ENCODE measurements at regions not wholly inside any gene's neighbourhood (a gene's known extent, or its start where the extent isn't known, plus 50 kb on each side); places are given as distances from the start of the nearest gene placed in this dataset.

DNA sequence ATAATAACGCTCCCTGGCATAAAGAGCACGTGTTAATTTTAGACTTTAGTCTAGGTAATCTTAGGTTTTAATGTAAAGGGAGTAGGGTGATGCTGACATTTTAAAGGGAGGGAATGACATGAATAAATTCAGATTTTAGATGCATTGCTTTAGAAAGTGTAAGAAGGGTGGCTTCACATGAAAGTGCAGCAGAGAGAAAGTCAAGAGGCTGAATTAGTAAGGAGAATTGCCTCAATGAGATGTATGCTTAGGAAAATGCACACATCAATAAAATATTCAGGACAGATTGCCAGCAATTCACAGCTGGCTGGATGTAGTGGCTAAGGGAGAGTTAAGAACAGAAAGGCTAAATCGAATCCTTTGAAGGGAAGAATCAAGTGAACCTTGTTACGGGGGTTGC, 165.5 kb upstream of the CDH19 start:
- no peaks in the 10 kb centered on the region for H3K4me1 ChIP-seq (ENCODE audit: control insufficient read depth, insufficient read depth, low read length)
- H3K27ac ChIP-seq (ENCODE audit: low read length) = no peak overlapping the region
- Mint-ChIP-seq H3K36me3 (no peaks in the 10 kb centered on the region), H3K27me3 (ENCODE audit: low read depth in 2 of 2) (no peaks in the 10 kb centered on the region), H3K9me3 (peaks cover 6 to 11% of the 10 kb centered on the region in 2 donors), H3K4me1 (no peaks in the 10 kb centered on the region), H3K27ac (no peak overlapping the region), H3K4me3 (no peak overlapping the region)
- no peak overlapping the region for H3K4me3 ChIP-seq (ENCODE audit: low read length)
- 91% methylated on average over 2 of the region's 4 CpGs for WGBS (ENCODE audit: insufficient coverage)
- ATAC-seq (no peak), DNase-seq (no peak)
- H3K36me3 ChIP-seq (ENCODE audit: control insufficient read depth, insufficient read depth, low read length) = no peaks in the 10 kb centered on the region
- H3K27me3 ChIP-seq (ENCODE audit: control insufficient read depth, insufficient read depth, low read length) = no peaks in the 10 kb centered on the region
- no peak for TF ChIP-seq CTCF (IDR thresholded peaks at IDR 0.05)
- intact Hi-C loops (cut with micrococcal nuclease) = no loop called here
- H3K9me3 ChIP-seq (ENCODE audit: control insufficient read depth, insufficient read depth, low read length) = no peaks in the 10 kb centered on the region

DNA sequence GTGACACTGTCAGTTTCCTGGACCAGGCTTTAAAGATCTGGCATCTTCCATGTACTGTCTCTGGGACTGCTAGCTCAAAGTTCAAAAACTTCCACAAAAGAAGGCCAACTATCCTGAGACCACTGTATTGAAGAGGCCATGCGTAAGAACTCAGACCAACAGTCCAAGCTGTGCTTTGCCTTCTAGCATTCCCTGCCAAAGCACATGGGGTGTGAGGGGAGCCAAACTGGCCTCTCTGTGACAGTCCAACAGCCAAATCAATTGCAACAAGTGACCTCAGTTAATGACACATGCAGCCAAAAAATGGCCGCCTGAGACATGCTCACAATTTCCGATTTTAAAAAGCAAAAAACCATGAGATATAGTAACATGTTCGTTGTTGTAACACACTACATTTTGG, 160.3 kb upstream of the CDH19 start:
- no peak overlapping the region for H3K27ac Mint-ChIP-seq
- H3K4me3 Mint-ChIP-seq = no peak overlapping the region
- WGBS (ENCODE audit: insufficient coverage) = 84% methylated on average over 4 of the region's 4 CpGs
- ATAC-seq (no peak), DNase-seq (no peak)
- no peaks in the 10 kb centered on the region for H3K4me1 ChIP-seq (ENCODE audit: control insufficient read depth, insufficient read depth, low read length)
- no peaks in the 10 kb centered on the region for H3K9me3 ChIP-seq (ENCODE audit: control insufficient read depth, insufficient read depth, low read length)
- H3K9me3 Mint-ChIP-seq = peaks cover 1 to 3% of the 10 kb centered on the region in 2 donors
- no peaks in the 10 kb centered on the region for H3K27me3 Mint-ChIP-seq (ENCODE audit: low read depth in 2 of 2)
- H3K4me1 Mint-ChIP-seq = no peaks in the 10 kb centered on the region
- H3K27me3 ChIP-seq (ENCODE audit: control insufficient read depth, insufficient read depth, low read length) = no peaks in the 10 kb centered on the region
- no peaks in the 10 kb centered on the region for H3K36me3 ChIP-seq (ENCODE audit: control insufficient read depth, insufficient read depth, low read length)
- intact Hi-C loops (cut with micrococcal nuclease) = no loop called here
- no peaks in the 10 kb centered on the region for H3K36me3 Mint-ChIP-seq
- no peak overlapping the region for H3K27ac ChIP-seq (ENCODE audit: low read length)
- TF ChIP-seq CTCF (IDR thresholded peaks at IDR 0.05) = no peak
- H3K4me3 ChIP-seq (ENCODE audit: low read length) = no peak overlapping the region

- 96% methylated on average over 4 of the region's 4 CpGs for WGBS (ENCODE audit: insufficient coverage)
- ATAC-seq (no peak), DNase-seq (no peak)
- intact Hi-C loops (cut with micrococcal nuclease) = no loop called here
- Mint-ChIP-seq H3K4me1 (no peaks in the 10 kb centered on the region), H3K4me3 (no peak overlapping the region), H3K27ac (no peak overlapping the region), H3K27me3 (ENCODE audit: low read depth in 2 of 2) (no peaks in the 10 kb centered on the region), H3K9me3 (peaks cover 6 to 10% of the 10 kb centered on the region in 2 donors), H3K36me3 (no peaks in the 10 kb centered on the region)
- Histone ChIP-seq H3K4me3 (ENCODE audit: low read length) (no peak overlapping the region), H3K27me3 (ENCODE audit: control insufficient read depth, insufficient read depth, low read length) (no peaks in the 10 kb centered on the region), H3K9me3 (ENCODE audit: control insufficient read depth, insufficient read depth, low read length) (no peaks in the 10 kb centered on the region), H3K27ac (ENCODE audit: low read length) (no peak overlapping the region), H3K36me3 (ENCODE audit: control insufficient read depth, insufficient read depth, low read length) (no peaks in the 10 kb centered on the region), H3K4me1 (ENCODE audit: control insufficient read depth, insufficient read depth, low read length) (no peaks in the 10 kb centered on the region)
- TF ChIP-seq CTCF (IDR thresholded peaks at IDR 0.05) = no peak
Observed at GRCh38 chr18:66761166-66761565, 157.3 kb upstream of the CDH19 start.

- H3K4me1 Mint-ChIP-seq = no peaks in the 10 kb centered on the region
- H3K9me3 Mint-ChIP-seq = peaks cover 6 to 10% of the 10 kb centered on the region in 2 donors
- ATAC-seq (no peak), DNase-seq (no peak)
- H3K27ac Mint-ChIP-seq = no peak overlapping the region
- H3K27me3 Mint-ChIP-seq (ENCODE audit: low read depth in 2 of 2) = no peaks in the 10 kb centered on the region
- Histone ChIP-seq H3K4me3 (ENCODE audit: low read length) (no peak overlapping the region), H3K4me1 (ENCODE audit: control insufficient read depth, insufficient read depth, low read length) (no peaks in the 10 kb centered on the region), H3K27me3 (ENCODE audit: control insufficient read depth, insufficient read depth, low read length) (no peaks in the 10 kb centered on the region), H3K36me3 (ENCODE audit: control insufficient read depth, insufficient read depth, low read length) (no peaks in the 10 kb centered on the region), H3K27ac (ENCODE audit: low read length) (no peak overlapping the region), H3K9me3 (ENCODE audit: control insufficient read depth, insufficient read depth, low read length) (no peaks in the 10 kb centered on the region)
- H3K36me3 Mint-ChIP-seq = no peaks in the 10 kb centered on the region
- intact Hi-C loops (cut with micrococcal nuclease) = no loop called here
- TF ChIP-seq CTCF (IDR thresholded peaks at IDR 0.05) = no peak
- WGBS (ENCODE audit: insufficient coverage) = 97% methylated on average over 2 of the region's 4 CpGs
- no peak overlapping the region for H3K4me3 Mint-ChIP-seq
Observed at GRCh38 chr18:66760559-66760958, 156.7 kb upstream of the CDH19 start.

All from natural killer cell (primary cell).